HCT116 (cell line): ENCODE measurements at regions not wholly inside any gene's neighbourhood (a gene's known extent, or its start where the extent isn't known, plus 50 kb on each side); places are given as distances from the start of the nearest gene placed in this dataset.

Experiments
- ATAC-seq: fragments of 200-7000 bp; cut with Tn5 transposase; 2 replicates; pipeline ENCODE4 v1.9.1; 2020; ENCODE audit warnings: mild to moderate bottlenecking, moderate library complexity
- BruUV-seq: library from RNA; stranded (reverse); fragments of 400-500 nt; replicated peaks from 2 replicates; lab custom pipeline; 2021; lab: Mats Ljungman, UMichigan
- CTCF ChIA-PET: fragments of 300-600 bp; sonication (Branson Sonifier 250); formaldehyde crosslinking; loops from one replicate; lab custom pipeline; 2021; ENCODE audit warnings: antibody characterized with exemption; lab: Charles Lee
- POLR2A ChIA-PET: fragments of 300-600, 350-600 bp; sonication (Branson Sonifier 250); formaldehyde crosslinking; loops from one replicate; lab custom pipeline; 2021; ENCODE audit warnings: antibody characterized with exemption; lab: Charles Lee
- RAD21 ChIA-PET, 2 experiments: fragments of 300-600 bp; sonication (Branson Sonifier 250); formaldehyde crosslinking; loops; one replicate each; lab custom pipeline; 2023; ENCODE audit warnings: low total read pairs in 2 of 2; ENCODE audit not compliant: uncharacterized antibody in 2 of 2, unreplicated experiment in 2 of 2, low non-redundant PET in 1 of 2; lab: Charles Lee
- DNase-seq: peaks from one replicate; pipeline ENCODE4 v3.0.0-alpha.2; 2010; ENCODE audit warnings: low read depth, low spot score
- H2AFZ ChIP-seq: fragments of 200-600 bp; shearing (Covaris generic), sonication (generic); 2 replicates; pipeline ENCODE4 v1.6.1; 2017; ENCODE audit warnings: low read depth, mixed run types, mixed read lengths, antibody characterized with exemption, low read length; ENCODE audit not compliant: poor library complexity, severe bottlenecking
- H3K27ac ChIP-seq: 2 replicates; pipeline ENCODE4 v1.5.1; 2012; ENCODE audit warnings: low read depth, low read length
- H3K27me3 ChIP-seq: fragments of 200-600 bp; sonication (generic); 2 replicates; pipeline ENCODE4 v1.6.1; 2016; ENCODE audit warnings: mixed run types, low read length, mixed read lengths; ENCODE audit not compliant: insufficient read depth
- H3K36me3 ChIP-seq, 2 experiments: fragments of 200-500 bp in 1 of 2; fragments of 200-600 bp in 1 of 2; sonication (Bioruptor generic) in 1 of 2; sonication (generic) in 1 of 2; 2 replicates each; pipeline versions ENCODE4 v1.5.1 to v1.6.1; 2014 to 2016; ENCODE audit warnings: low read length in 2 of 2, inconsistent platforms in 1 of 2, mixed read lengths in 1 of 2, mixed run types in 1 of 2; ENCODE audit not compliant: insufficient read depth in 2 of 2, control insufficient read depth in 1 of 2
- H3K4me1 ChIP-seq, 2 experiments: fragments of 200-600 bp in 1 of 2; sonication (generic) in 1 of 2; 2 replicates each; pipeline versions ENCODE4 v1.5.1 to v1.6.1; 2012 to 2017; ENCODE audit warnings: low read length in 2 of 2, inconsistent platforms in 1 of 2, mild to moderate bottlenecking in 1 of 2, mixed read lengths in 1 of 2, mixed run types in 1 of 2, moderate library complexity in 1 of 2; ENCODE audit not compliant: insufficient read depth in 2 of 2, control insufficient read depth in 1 of 2
- H3K4me2 ChIP-seq: fragments of 200-600 bp; sonication (generic); 2 replicates; pipeline ENCODE4 v1.6.1; 2017; ENCODE audit warnings: mixed run types, low read length, mixed read lengths
- H3K4me3 ChIP-seq, 2 experiments: fragments of 200-600 bp in 1 of 2; sonication (generic) in 1 of 2; replicated peaks in 1 of 2; 2 replicates each; pipeline ENCODE4 v1.5.1; 2011 to 2016; ENCODE audit warnings: low read length in 2 of 2, control low read depth in 1 of 2, low read depth in 1 of 2, mild to moderate bottlenecking in 1 of 2, mixed read lengths in 1 of 2, mixed run types in 1 of 2
- H3K79me2 ChIP-seq: fragments of 200-600 bp; sonication (generic); 2 replicates; pipeline ENCODE4 v1.6.1; 2017; ENCODE audit warnings: mild to moderate bottlenecking, mixed run types, low read length, moderate library complexity, mixed read lengths; ENCODE audit not compliant: insufficient read depth
- H3K9ac ChIP-seq: fragments of 200-600 bp; sonication (generic); 2 replicates; pipeline ENCODE4 v1.6.1; 2016; ENCODE audit warnings: low read length, mixed read lengths
- H3K9me2 ChIP-seq: fragments of 200-600 bp; sonication (generic), shearing (Covaris generic); 2 replicates; pipeline ENCODE4 v1.6.1; 2017; ENCODE audit warnings: mixed run types, mild to moderate bottlenecking, moderate library complexity; ENCODE audit not compliant: insufficient read depth
- H3K9me3 ChIP-seq, 2 experiments: fragments of 200-500 bp in 1 of 2; fragments of 200-600 bp in 1 of 2; sonication (Bioruptor generic) in 1 of 2; sonication (generic) in 1 of 2; 2 replicates each; pipeline ENCODE4 v1.6.1; 2014 to 2017; ENCODE audit warnings: low read length in 2 of 2, mixed read lengths in 2 of 2, inconsistent platforms in 1 of 2, low read depth in 1 of 2, mild to moderate bottlenecking in 1 of 2, mixed run types in 1 of 2, moderate library complexity in 1 of 2; ENCODE audit not compliant: control insufficient read depth in 1 of 2, insufficient read depth in 1 of 2
- H4K20me1 ChIP-seq: fragments of 200-600 bp; sonication (generic), shearing (Covaris generic); 2 replicates; pipeline ENCODE4 v1.6.1; 2017; ENCODE audit warnings: mixed run types, mild to moderate bottlenecking, moderate library complexity; ENCODE audit not compliant: insufficient read depth
- CBX3 ChIP-seq: IDR thresholded peaks from 2 replicates; pipeline ENCODE4 v1.6.1; 2012; ENCODE audit warnings: low read depth
- CEBPB ChIP-seq: IDR thresholded peaks from 2 replicates; pipeline ENCODE4 v1.6.1; 2012; ENCODE audit warnings: low read depth
- ELF1 ChIP-seq: IDR thresholded peaks from 2 replicates; pipeline ENCODE4 v1.6.1; 2012; ENCODE audit warnings: low read depth, borderline replicate concordance
- FOSL1 ChIP-seq: IDR thresholded peaks from 2 replicates; pipeline ENCODE4 v1.6.1; 2012; ENCODE audit warnings: low read depth
- JUND ChIP-seq: IDR thresholded peaks from 2 replicates; pipeline ENCODE4 v1.6.1; 2012
- POLR2A ChIP-seq: IDR thresholded peaks from 2 replicates; pipeline ENCODE4 v1.7.0; 2011; ENCODE audit warnings: borderline replicate concordance; ENCODE audit not compliant: insufficient read depth, insufficient read length; ENCODE audit errors: extremely low read depth
- SP1 ChIP-seq: IDR thresholded peaks from 2 replicates; pipeline ENCODE4 v1.6.1; 2012; ENCODE audit warnings: low read depth
- SRF ChIP-seq: IDR thresholded peaks from 2 replicates; pipeline ENCODE4 v1.6.1; 2012; ENCODE audit warnings: low read depth
- TCF7L2 ChIP-seq: IDR thresholded peaks from 2 replicates; pipeline ENCODE4 v1.7.0; 2011; ENCODE audit warnings: borderline replicate concordance, inconsistent platforms; ENCODE audit not compliant: insufficient read depth, insufficient read length; ENCODE audit errors: extremely low read depth
- YY1 ChIP-seq: IDR thresholded peaks from 2 replicates; pipeline ENCODE4 v1.6.1; 2011; ENCODE audit warnings: low read length, low read depth, moderate library complexity, mild to moderate bottlenecking; ENCODE audit not compliant: insufficient replicate concordance; ENCODE audit errors: extremely low read depth
- intact Hi-C: fragments of 100-400 bp; cut with micrococcal nuclease; formaldehyde crosslinking; loops from 2 replicates; pipeline ENCODE4 v1.10.0; 2022
- TF ChIP-seq, protein P1 (sequence below), 3 experiments: fragments of 200-600 bp in 1 of 3; sonication (generic) in 1 of 3; IDR thresholded peaks in 2 of 3; conservative IDR thresholded peaks in 1 of 3; 2 replicates each; pipeline ENCODE4 v1.5.1; 2012 to 2017; ENCODE audit warnings: low read depth in 2 of 3, low read length in 2 of 3, antibody characterized with exemption in 1 of 3, borderline replicate concordance in 1 of 3, control low read depth in 1 of 3, mild to moderate bottlenecking in 1 of 3, mixed read lengths in 1 of 3, mixed run types in 1 of 3, moderate library complexity in 1 of 3; ENCODE audit not compliant: insufficient read depth in 1 of 3
- TF ChIP-seq, protein P2 (sequence below): IDR thresholded peaks from 2 replicates; pipeline ENCODE4 v1.6.1; 2012
- TF ChIP-seq, protein P3 (sequence below): IDR thresholded peaks from 2 replicates; pipeline ENCODE4 v1.6.1; 2012; ENCODE audit warnings: low read depth
- TF ChIP-seq, protein P4 (sequence below): IDR thresholded peaks from 2 replicates; pipeline ENCODE4 v1.6.1; 2011; ENCODE audit warnings: mild to moderate bottlenecking, low read length, moderate library complexity; ENCODE audit not compliant: insufficient replicate concordance; ENCODE audit errors: extremely low read depth

DNA sequence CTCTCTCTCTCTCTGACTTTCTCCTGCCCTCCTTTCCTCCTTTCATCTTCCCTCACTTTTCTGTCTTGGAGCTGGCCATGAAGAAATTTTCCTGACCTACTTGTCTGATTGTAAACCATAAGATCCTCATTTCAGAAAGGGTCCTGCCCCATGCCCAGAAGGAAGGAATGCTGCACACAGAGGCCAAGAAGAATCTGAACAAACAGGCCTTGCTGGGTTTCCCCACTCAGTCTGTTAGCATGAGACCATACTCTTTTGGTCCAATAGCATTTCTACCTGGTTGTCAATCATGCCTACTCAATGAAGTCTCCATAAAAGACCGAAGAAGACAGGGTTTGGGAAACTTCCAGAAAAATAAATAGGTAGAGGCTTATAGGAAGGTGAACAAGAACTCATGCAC, 128.7 kb downstream of the MAB21L3 start:
- BruUV-seq, result no TSS peak
- Histone ChIP-seq H3K9me3 (no peaks in the 10 kb centered on the region), H3K9ac (no peak overlapping the region), H3K4me3 (no peak overlapping the region), H3K4me2 (no peak overlapping the region), H3K36me3 (no peaks in the 10 kb centered on the region), H2AFZ (no peak overlapping the region), H3K27ac (no peak overlapping the region), H4K20me1 (no peaks in the 10 kb centered on the region), H3K27me3 (no peaks in the 10 kb centered on the region; the same call in 1 of the 2 replicates), H3K79me2 (no peaks in the 10 kb centered on the region), H3K4me1 (no peaks in the 10 kb centered on the region), H3K9me2 (no peaks in the 10 kb centered on the region)
- no peak for TF ChIP-seq CBX3
- intact Hi-C loops, result no loop called here
- DNase-seq, result no peak
- POLR2A ChIA-PET, result no interaction called here
- RAD21 ChIA-PET, result no interaction called here
- ATAC-seq, result no peak
- CTCF ChIA-PET, result no interaction called here

DNA sequence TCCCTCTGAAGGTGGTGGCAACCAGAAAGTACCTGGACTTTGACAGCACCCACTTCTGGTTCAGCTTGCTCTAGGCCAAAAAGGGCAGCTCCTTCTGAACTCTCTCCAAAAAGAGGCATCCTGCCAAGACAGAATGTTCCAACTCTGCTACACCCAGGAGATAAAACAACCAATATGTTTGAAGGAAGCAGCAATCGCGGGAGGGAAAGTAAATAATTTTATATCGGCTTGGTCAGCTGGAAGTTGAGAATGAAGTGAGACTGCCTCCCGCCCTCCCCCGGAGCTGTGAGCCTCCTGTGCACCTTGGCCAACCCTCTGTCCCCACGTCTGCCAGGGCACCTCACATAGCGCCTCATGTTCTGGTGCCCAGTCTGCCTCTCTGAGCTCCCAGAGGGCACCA, 130.3 kb upstream of the ATP1A1 start:
- ATAC-seq (no peak), DNase-seq (no peak)
- Histone ChIP-seq H3K9me3 (no peaks in the 10 kb centered on the region), H3K36me3 (no peaks in the 10 kb centered on the region), H3K27ac (no peak overlapping the region), H3K79me2 (no peaks in the 10 kb centered on the region), H3K27me3 (no peaks in the 10 kb centered on the region), H2AFZ (no peak overlapping the region), H3K4me2 (no peak overlapping the region), H3K9me2 (no peaks in the 10 kb centered on the region), H3K4me3 (no peak overlapping the region), H4K20me1 (no peaks in the 10 kb centered on the region), H3K4me1 (no peaks in the 10 kb centered on the region), H3K9ac (no peak overlapping the region)
- POLR2A ChIA-PET, result no interaction called here
- intact Hi-C loops, result no loop called here
- BruUV-seq, result no TSS peak
- RAD21 ChIA-PET, result no interaction called here
- CTCF ChIA-PET, result no interaction called here
- TF ChIP-seq POLR2A, result no peak
- TF ChIP-seq, protein P1, sequence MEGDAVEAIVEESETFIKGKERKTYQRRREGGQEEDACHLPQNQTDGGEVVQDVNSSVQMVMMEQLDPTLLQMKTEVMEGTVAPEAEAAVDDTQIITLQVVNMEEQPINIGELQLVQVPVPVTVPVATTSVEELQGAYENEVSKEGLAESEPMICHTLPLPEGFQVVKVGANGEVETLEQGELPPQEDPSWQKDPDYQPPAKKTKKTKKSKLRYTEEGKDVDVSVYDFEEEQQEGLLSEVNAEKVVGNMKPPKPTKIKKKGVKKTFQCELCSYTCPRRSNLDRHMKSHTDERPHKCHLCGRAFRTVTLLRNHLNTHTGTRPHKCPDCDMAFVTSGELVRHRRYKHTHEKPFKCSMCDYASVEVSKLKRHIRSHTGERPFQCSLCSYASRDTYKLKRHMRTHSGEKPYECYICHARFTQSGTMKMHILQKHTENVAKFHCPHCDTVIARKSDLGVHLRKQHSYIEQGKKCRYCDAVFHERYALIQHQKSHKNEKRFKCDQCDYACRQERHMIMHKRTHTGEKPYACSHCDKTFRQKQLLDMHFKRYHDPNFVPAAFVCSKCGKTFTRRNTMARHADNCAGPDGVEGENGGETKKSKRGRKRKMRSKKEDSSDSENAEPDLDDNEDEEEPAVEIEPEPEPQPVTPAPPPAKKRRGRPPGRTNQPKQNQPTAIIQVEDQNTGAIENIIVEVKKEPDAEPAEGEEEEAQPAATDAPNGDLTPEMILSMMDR (IDR thresholded peaks at IDR 0.05 in 2 of 3, conservative IDR thresholded peaks at IDR 0.05 in 1 of 3; ENCODE audit: borderline replicate concordance in 1 of 3, insufficient read depth in 1 of 3, low read depth in 2 of 3, low read length in 2 of 3), result no peak
- no peak for TF ChIP-seq FOSL1
- TF ChIP-seq ELF1, result no peak
- TF ChIP-seq, protein P2, sequence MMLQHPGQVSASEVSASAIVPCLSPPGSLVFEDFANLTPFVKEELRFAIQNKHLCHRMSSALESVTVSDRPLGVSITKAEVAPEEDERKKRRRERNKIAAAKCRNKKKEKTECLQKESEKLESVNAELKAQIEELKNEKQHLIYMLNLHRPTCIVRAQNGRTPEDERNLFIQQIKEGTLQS, result no peak
- no peak for TF ChIP-seq CEBPB
- TF ChIP-seq YY1, result no peak
- TF ChIP-seq, protein P3, sequence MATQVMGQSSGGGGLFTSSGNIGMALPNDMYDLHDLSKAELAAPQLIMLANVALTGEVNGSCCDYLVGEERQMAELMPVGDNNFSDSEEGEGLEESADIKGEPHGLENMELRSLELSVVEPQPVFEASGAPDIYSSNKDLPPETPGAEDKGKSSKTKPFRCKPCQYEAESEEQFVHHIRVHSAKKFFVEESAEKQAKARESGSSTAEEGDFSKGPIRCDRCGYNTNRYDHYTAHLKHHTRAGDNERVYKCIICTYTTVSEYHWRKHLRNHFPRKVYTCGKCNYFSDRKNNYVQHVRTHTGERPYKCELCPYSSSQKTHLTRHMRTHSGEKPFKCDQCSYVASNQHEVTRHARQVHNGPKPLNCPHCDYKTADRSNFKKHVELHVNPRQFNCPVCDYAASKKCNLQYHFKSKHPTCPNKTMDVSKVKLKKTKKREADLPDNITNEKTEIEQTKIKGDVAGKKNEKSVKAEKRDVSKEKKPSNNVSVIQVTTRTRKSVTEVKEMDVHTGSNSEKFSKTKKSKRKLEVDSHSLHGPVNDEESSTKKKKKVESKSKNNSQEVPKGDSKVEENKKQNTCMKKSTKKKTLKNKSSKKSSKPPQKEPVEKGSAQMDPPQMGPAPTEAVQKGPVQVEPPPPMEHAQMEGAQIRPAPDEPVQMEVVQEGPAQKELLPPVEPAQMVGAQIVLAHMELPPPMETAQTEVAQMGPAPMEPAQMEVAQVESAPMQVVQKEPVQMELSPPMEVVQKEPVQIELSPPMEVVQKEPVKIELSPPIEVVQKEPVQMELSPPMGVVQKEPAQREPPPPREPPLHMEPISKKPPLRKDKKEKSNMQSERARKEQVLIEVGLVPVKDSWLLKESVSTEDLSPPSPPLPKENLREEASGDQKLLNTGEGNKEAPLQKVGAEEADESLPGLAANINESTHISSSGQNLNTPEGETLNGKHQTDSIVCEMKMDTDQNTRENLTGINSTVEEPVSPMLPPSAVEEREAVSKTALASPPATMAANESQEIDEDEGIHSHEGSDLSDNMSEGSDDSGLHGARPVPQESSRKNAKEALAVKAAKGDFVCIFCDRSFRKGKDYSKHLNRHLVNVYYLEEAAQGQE, result no peak
- TF ChIP-seq, protein P4, sequence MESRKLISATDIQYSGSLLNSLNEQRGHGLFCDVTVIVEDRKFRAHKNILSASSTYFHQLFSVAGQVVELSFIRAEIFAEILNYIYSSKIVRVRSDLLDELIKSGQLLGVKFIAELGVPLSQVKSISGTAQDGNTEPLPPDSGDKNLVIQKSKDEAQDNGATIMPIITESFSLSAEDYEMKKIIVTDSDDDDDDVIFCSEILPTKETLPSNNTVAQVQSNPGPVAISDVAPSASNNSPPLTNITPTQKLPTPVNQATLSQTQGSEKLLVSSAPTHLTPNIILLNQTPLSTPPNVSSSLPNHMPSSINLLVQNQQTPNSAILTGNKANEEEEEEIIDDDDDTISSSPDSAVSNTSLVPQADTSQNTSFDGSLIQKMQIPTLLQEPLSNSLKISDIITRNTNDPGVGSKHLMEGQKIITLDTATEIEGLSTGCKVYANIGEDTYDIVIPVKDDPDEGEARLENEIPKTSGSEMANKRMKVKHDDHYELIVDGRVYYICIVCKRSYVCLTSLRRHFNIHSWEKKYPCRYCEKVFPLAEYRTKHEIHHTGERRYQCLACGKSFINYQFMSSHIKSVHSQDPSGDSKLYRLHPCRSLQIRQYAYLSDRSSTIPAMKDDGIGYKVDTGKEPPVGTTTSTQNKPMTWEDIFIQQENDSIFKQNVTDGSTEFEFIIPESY, result no peak
- TF ChIP-seq JUND, result no peak
- no peak for TF ChIP-seq SP1
- TF ChIP-seq SRF, result no peak
- no peak for TF ChIP-seq TCF7L2
